ENCODE measurements at regions not wholly inside any gene's neighbourhood (a gene's known extent, or its start where the extent isn't known, plus 50 kb on each side); places are given as distances from the start of the nearest gene placed in this dataset.

GRCh38 chr4:38538517-38538916, 125.5 kb upstream of the KLF3 start:
- intact Hi-C loops (cut with micrococcal nuclease) = no loop called here
- H3K9me3 ChIP-seq (ENCODE audit: control extremely low read depth in 1 of 3, control insufficient read depth in 2 of 3, insufficient read depth in 1 of 3, low read length in 2 of 3) = peaks cover 0 to 3% (median 0%) of the 10 kb centered on the region in 3 donors
- no peak for ATAC-seq (ENCODE audit: low read depth)
- CTCF ChIA-PET = interaction anchor here (1.1 kb wide), 1 partner anchor 137 kb away, joined by 3 read pairs; no protein-coding TSS in a partner anchor
- TF ChIP-seq, protein P1, sequence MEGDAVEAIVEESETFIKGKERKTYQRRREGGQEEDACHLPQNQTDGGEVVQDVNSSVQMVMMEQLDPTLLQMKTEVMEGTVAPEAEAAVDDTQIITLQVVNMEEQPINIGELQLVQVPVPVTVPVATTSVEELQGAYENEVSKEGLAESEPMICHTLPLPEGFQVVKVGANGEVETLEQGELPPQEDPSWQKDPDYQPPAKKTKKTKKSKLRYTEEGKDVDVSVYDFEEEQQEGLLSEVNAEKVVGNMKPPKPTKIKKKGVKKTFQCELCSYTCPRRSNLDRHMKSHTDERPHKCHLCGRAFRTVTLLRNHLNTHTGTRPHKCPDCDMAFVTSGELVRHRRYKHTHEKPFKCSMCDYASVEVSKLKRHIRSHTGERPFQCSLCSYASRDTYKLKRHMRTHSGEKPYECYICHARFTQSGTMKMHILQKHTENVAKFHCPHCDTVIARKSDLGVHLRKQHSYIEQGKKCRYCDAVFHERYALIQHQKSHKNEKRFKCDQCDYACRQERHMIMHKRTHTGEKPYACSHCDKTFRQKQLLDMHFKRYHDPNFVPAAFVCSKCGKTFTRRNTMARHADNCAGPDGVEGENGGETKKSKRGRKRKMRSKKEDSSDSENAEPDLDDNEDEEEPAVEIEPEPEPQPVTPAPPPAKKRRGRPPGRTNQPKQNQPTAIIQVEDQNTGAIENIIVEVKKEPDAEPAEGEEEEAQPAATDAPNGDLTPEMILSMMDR (IDR thresholded peaks at IDR 0.05) = no peak
- TF ChIP-seq EZH2 (IDR thresholded peaks at IDR 0.05; ENCODE audit: borderline replicate concordance, insufficient read depth, low read depth, low read length, poor library complexity, severe bottlenecking) = no peak
- DNase-seq = no peak
- no peaks in the 10 kb centered on the region for H3K79me2 ChIP-seq (ENCODE audit: control insufficient read depth, insufficient read depth, low read length)
- Mint-ChIP-seq H3K27ac (no peak overlapping the region), H3K27me3 (peaks cover 3% of the 10 kb centered on the region), H3K9me3 (ENCODE audit: insufficient read depth) (no peaks in the 10 kb centered on the region), H3K4me3 (no peak overlapping the region), H3K4me1 (no peaks in the 10 kb centered on the region)
- no peaks in the 10 kb centered on the region for H3K4me1 ChIP-seq (ENCODE audit: control insufficient read depth in 2 of 2, insufficient read depth in 2 of 2, low read length in 2 of 2)
- no peak overlapping the region for H3K27ac ChIP-seq (ENCODE audit: low read length in 2 of 2)
- no peak overlapping the region for H3K4me3 ChIP-seq (ENCODE audit: control extremely low read depth in 1 of 5, extremely low read depth in 1 of 5, insufficient read depth in 1 of 5, low read depth in 2 of 5, low read length in 4 of 5)
- H3K4me2 ChIP-seq (replicated peaks; ENCODE audit: low read depth, low read length, poor library complexity, severe bottlenecking) = no peak overlapping the region
- H3K9ac ChIP-seq (ENCODE audit: low read length) = no peak overlapping the region
- WGBS (ENCODE audit: insufficient coverage) = 100% methylated on average over 2 of the region's 2 CpGs
- H2AFZ ChIP-seq (ENCODE audit: insufficient read depth, low read depth, low read length, poor library complexity, severe bottlenecking) = no peak overlapping the region
- no peaks in the 10 kb centered on the region for H3K36me3 ChIP-seq (replicated peaks in 1 of 2; ENCODE audit: control extremely low read depth in 1 of 2, control insufficient read depth in 1 of 2, extremely low read depth in 1 of 2, insufficient read depth in 2 of 2, low read length in 1 of 2)
- H3K27me3 ChIP-seq (replicated peaks in 1 of 4; ENCODE audit: control extremely low read depth in 1 of 4, control insufficient read depth in 3 of 4, insufficient read depth in 4 of 4, low read length in 3 of 4) = no peaks in the 10 kb centered on the region
- POLR2A ChIA-PET = no interaction called here
- H4K20me1 ChIP-seq (ENCODE audit: control insufficient read depth, insufficient read depth, low read length, poor library complexity, severe bottlenecking) = no peaks in the 10 kb centered on the region

GRCh38 chr4:38539501-38539900, 124.5 kb upstream of the KLF3 start:
- Histone ChIP-seq H3K27me3 (replicated peaks in 1 of 4; ENCODE audit: control extremely low read depth in 1 of 4, control insufficient read depth in 3 of 4, insufficient read depth in 4 of 4, low read length in 3 of 4) (no peaks in the 10 kb centered on the region), H3K79me2 (ENCODE audit: control insufficient read depth, insufficient read depth, low read length) (no peaks in the 10 kb centered on the region), H3K4me3 (ENCODE audit: control extremely low read depth in 1 of 5, extremely low read depth in 1 of 5, insufficient read depth in 1 of 5, low read depth in 2 of 5, low read length in 4 of 5) (no peak overlapping the region), H3K9ac (ENCODE audit: low read length) (no peak overlapping the region), H3K27ac (ENCODE audit: low read length in 2 of 2) (no peak overlapping the region), H3K9me3 (ENCODE audit: control extremely low read depth in 1 of 3, control insufficient read depth in 2 of 3, insufficient read depth in 1 of 3, low read length in 2 of 3) (peaks cover 0 to 3% (median 0%) of the 10 kb centered on the region in 3 donors), H3K36me3 (replicated peaks in 1 of 2; ENCODE audit: control extremely low read depth in 1 of 2, control insufficient read depth in 1 of 2, extremely low read depth in 1 of 2, insufficient read depth in 2 of 2, low read length in 1 of 2) (no peaks in the 10 kb centered on the region), H3K4me1 (ENCODE audit: control insufficient read depth in 2 of 2, insufficient read depth in 2 of 2, low read length in 2 of 2) (no peaks in the 10 kb centered on the region), H2AFZ (ENCODE audit: insufficient read depth, low read depth, low read length, poor library complexity, severe bottlenecking) (no peak overlapping the region), H3K4me2 (replicated peaks; ENCODE audit: low read depth, low read length, poor library complexity, severe bottlenecking) (no peak overlapping the region), H4K20me1 (ENCODE audit: control insufficient read depth, insufficient read depth, low read length, poor library complexity, severe bottlenecking) (no peaks in the 10 kb centered on the region)
- Mint-ChIP-seq H3K27ac (no peak overlapping the region), H3K4me1 (no peaks in the 10 kb centered on the region), H3K9me3 (ENCODE audit: insufficient read depth) (no peaks in the 10 kb centered on the region), H3K27me3 (no peaks in the 10 kb centered on the region), H3K4me3 (no peak overlapping the region)
- ATAC-seq (ENCODE audit: low read depth) (no peak), DNase-seq (no peak)
- intact Hi-C loops (cut with micrococcal nuclease) = no loop called here
- 98% methylated on average over 3 of the region's 4 CpGs for WGBS (ENCODE audit: insufficient coverage)
- POLR2A ChIA-PET = interaction anchor here (0.6 kb wide), 1 partner anchor 37 kb away, joined by 5 read pairs; no protein-coding TSS in a partner anchor
- CTCF ChIA-PET = no interaction called here
- TF ChIP-seq EZH2 (IDR thresholded peaks at IDR 0.05; ENCODE audit: borderline replicate concordance, insufficient read depth, low read depth, low read length, poor library complexity, severe bottlenecking) = no peak
- TF ChIP-seq, protein P1 (IDR thresholded peaks at IDR 0.05) = no peak

Measured in B cell (primary cell).